Spinal cord (tissue), 10 donors: ENCODE measurements at regions not wholly inside any gene's neighbourhood (a gene's known extent, or its start where the extent isn't known, plus 50 kb on each side); places are given as distances from the start of the nearest gene placed in this dataset. TPM values are rescaled to one million over a fixed set of nuclear protein-coding genes. Genes with fewer than 3 reads are reported as not detected.

Experiments
- DNase-seq, 6 donors: peaks; one replicate each; pipeline versions ENCODE4 v3.0.0 to v3.0.0-alpha.2; 2013 to 2015; ENCODE audit warnings: low spot score in 6 of 6, low read depth in 4 of 6
- H3K27ac ChIP-seq: one replicate; pipeline ENCODE4 v1.5.1; 2013; ENCODE audit warnings: low read depth, low read length, control low read depth
- H3K27me3 ChIP-seq: one replicate; pipeline ENCODE4 v1.6.1; 2013; ENCODE audit warnings: low read length; ENCODE audit not compliant: control insufficient read depth, insufficient read depth
- H3K36me3 ChIP-seq: one replicate; pipeline ENCODE4 v1.6.1; 2013; ENCODE audit warnings: low read length; ENCODE audit not compliant: control insufficient read depth, insufficient read depth
- H3K4me1 ChIP-seq: one replicate; pipeline ENCODE4 v1.6.1; 2013; ENCODE audit warnings: low read length; ENCODE audit not compliant: control insufficient read depth, insufficient read depth
- H3K4me3 ChIP-seq: one replicate; pipeline ENCODE4 v1.5.1; 2013; ENCODE audit warnings: low read depth, low read length, control low read depth
- H3K9me3 ChIP-seq: one replicate; pipeline ENCODE4 v1.6.1; 2013; ENCODE audit warnings: low read length; ENCODE audit not compliant: control insufficient read depth, insufficient read depth
- WGBS: methylation state at CpG from one replicate; pipeline ENCODE4 v1.1.5; 2013; ENCODE audit warnings: missing lambda C conversion rate; ENCODE audit not compliant: insufficient coverage; 5-methylcytosine and 5-hydroxymethylcytosine counted together
- small RNA-seq: library from RNA; depleted of rRNA; stranded (forward); fragments of <200 nt; gene quantifications from one replicate; pipeline ENCODE3, GENCODE V24; 2014; ENCODE audit warnings: low replicate concordance
- donor health status: healthy.

DNA sequence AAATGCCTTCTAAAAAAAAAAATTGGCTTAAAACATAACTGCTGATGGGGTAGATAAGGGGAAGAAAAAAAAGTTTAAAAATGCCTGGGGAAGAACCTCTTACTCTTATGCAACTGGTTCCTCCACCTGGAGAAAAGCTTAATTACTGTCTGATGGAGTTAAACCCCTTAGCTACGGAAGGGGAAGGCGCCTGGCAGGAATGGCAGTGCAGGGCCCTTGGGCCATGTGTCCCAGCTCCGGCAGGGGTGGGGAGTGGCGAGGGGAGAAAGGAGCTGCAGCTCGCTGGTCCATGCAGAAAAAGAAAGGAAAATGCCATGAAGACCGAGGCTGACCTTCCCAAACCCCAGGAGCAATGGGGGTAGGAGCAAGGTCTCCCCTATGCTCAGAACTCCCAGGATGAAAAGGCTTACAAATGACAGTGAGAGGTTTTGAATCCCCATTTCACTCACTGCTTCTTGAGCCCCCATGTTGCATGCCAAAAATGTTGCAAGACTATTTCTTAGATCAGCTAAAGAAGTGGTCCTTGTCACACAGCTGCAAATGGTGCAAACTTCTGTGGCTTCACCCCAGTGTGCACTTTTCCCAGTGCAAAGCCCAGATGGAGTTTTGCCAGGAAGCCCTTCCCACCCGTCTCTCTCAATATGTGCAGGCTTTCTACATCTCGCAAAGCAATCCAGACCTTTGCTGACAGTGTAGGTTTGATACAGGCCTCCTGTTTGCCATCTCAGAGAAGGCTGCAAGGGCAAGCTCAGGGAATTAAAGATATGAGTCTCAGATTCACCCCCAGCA is 204.8 kb upstream of the CT83 start:
- Histone ChIP-seq H3K4me1 (no peaks in the 10 kb centered on the region), H3K27ac (no peak overlapping the region), H3K9me3 (no peaks in the 10 kb centered on the region), H3K4me3 (no peak overlapping the region), H3K27me3 (no peaks in the 10 kb centered on the region), H3K36me3 (no peaks in the 10 kb centered on the region)
- 47% methylated on average over 8 of the region's 8 CpGs for WGBS
- DNase-seq = no peak

DNA sequence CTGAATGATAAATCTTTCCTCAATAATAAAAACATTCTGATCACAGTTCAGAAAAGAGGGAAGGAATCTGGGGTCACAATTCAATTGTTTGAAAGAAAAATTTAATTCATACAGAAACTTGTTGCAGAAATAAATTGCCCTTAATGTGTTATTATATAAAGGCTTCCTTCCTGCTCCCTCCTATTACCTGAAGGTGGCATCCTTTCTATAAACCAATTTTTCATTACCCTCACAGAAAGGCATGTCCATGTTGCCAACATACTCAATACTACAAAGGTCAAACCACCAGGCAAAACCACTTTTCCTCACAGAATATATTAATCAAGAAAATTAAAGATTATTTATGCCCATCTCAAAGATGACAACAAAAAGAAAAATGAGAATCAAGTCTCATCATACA is 194.3 kb upstream of the CT83 start:
- DNase-seq = no peak
- H3K27ac ChIP-seq = no peak overlapping the region
- no peak overlapping the region for H3K4me3 ChIP-seq
- H3K9me3 ChIP-seq = no peaks in the 10 kb centered on the region
- no peaks in the 10 kb centered on the region for H3K27me3 ChIP-seq
- H3K36me3 ChIP-seq = no peaks in the 10 kb centered on the region
- no peaks in the 10 kb centered on the region for H3K4me1 ChIP-seq

DNA sequence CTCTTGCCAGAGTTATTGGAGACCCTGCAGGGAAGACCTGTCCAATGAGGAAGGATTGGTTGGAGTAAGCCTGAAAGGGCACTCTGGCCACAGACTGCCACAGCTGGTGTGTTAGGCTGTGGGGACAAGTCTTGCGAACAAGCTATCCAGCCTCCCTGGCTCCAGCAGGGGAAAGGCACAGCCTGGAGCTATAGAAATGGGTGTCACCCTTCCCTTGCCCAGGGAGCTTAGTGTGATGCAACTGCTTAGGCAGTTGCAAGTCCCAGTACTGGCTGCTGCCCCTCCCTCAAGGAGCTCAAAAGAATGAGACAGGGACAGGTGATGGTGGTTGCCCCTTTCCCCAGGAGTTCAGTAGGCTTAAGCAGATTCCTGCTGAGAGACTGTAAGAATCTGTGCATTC is 165.7 kb upstream of the CT83 start:
- WGBS = 100% methylated on average over 1 of the region's 1 CpG
- no peaks in the 10 kb centered on the region for H3K36me3 ChIP-seq
- H3K27me3 ChIP-seq = no peaks in the 10 kb centered on the region
- H3K4me1 ChIP-seq = no peaks in the 10 kb centered on the region
- H3K4me3 ChIP-seq = no peak overlapping the region
- no peak for DNase-seq
- H3K9me3 ChIP-seq = no peaks in the 10 kb centered on the region
- H3K27ac ChIP-seq = no peak overlapping the region

DNA sequence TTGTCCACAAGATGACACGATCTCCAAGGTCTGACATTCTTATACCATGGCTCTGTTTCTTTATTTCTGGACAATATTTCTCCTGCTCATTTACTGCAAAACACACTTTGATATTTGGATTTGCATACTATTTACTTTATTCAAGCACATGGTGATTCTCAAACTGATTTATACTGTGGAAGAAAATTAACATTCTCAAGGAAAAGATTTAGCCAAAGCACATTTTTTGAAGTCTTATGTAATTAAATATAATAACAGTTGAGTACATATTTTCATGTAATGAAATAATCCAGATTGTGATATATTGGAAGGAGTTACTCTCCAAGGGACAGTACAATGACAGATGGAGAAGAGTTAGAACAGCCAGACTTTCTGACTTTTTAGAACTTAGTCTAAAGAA is 155.8 kb upstream of the CT83 start:
- DNase-seq = no peak
- Histone ChIP-seq H3K36me3 (no peaks in the 10 kb centered on the region), H3K4me3 (no peak overlapping the region), H3K9me3 (no peaks in the 10 kb centered on the region), H3K27ac (no peak overlapping the region), H3K4me1 (no peaks in the 10 kb centered on the region), H3K27me3 (no peaks in the 10 kb centered on the region)
- WGBS = no CpG with 5 or more reads among the region's 1 CpG

DNA sequence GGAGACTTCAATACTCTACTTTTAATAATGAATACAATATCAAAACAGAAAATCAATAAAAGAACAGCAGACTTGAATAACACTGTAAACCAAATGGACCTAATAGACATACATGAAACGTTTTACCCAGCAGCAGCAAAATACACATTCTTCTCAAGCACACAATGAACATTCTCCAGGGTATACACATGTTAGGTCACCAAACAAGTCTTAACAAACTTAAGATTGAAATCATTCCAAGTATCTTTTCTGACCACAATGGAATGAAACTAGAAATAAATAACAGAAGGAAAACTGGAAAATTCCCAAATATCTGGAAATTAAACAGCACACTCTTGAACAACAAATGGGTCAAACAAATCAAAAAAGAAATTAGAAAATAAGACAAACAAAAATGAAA is 145.0 kb upstream of the CT83 start:
- Histone ChIP-seq H3K9me3 (no peaks in the 10 kb centered on the region), H3K27ac (no peak overlapping the region), H3K27me3 (no peaks in the 10 kb centered on the region), H3K36me3 (no peaks in the 10 kb centered on the region), H3K4me3 (no peak overlapping the region), H3K4me1 (no peaks in the 10 kb centered on the region)
- DNase-seq = no peak
- 50% methylated on average over 1 of the region's 1 CpG for WGBS

DNA sequence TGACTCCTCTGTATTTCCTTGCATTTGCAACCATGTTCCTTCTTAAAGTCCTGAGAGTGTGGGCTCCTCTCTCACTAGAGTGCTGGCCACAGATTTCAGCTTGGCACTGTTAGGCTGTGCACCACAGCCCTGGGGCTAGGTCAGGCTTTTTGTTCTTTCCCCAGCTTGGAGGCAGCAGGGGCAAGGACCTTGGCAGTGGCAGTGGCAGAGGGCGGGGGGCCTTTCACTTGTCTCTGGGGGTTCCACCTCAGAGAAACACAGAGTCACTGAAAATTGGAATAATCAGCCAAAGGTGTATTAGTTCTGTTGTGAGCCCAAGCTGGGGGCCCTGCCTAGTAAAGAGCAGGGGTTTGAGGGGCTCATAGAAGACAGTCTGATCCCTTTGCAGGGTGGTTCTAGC is 142.8 kb upstream of the CT83 start:
- no peaks in the 10 kb centered on the region for H3K36me3 ChIP-seq
- DNase-seq = no peak
- no peaks in the 10 kb centered on the region for H3K9me3 ChIP-seq
- no peak overlapping the region for H3K4me3 ChIP-seq
- H3K27me3 ChIP-seq = no peaks in the 10 kb centered on the region
- no peaks in the 10 kb centered on the region for H3K4me1 ChIP-seq
- H3K27ac ChIP-seq = no peak overlapping the region
- 60% methylated on average over 1 of the region's 1 CpG for WGBS

DNA sequence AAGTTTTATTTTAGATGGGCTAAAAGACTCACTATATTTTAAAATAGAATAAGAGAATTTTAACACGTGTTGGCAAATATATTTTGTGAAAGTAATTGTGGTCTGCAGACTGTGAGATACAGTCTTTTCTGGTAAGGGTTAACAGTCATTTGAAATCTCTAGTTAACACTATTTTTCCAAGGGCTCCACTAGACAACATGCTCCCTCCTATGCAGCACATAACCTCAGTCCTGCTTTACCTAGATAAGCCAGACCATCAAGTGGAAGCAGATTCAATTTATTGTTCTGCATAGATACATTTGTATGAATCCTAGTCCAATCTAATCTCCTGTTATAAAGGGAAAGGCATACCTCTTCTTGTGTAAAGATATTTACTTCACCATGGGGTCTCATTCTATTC is 133.2 kb upstream of the CT83 start:
- Histone ChIP-seq H3K9me3 (no peaks in the 10 kb centered on the region), H3K4me1 (no peaks in the 10 kb centered on the region), H3K27me3 (no peaks in the 10 kb centered on the region), H3K36me3 (no peaks in the 10 kb centered on the region), H3K27ac (no peak overlapping the region), H3K4me3 (no peak overlapping the region)
- WGBS = no CpG with 5 or more reads among the region's 1 CpG
- no peak for DNase-seq

Small RNA genes lying in the stretch of these regions (small RNA-seq; reads per million reads assigned to genes)
- not detected for gene RNU6-1323P
